GM12878 (cell line): ENCODE measurements at regions not wholly inside any gene's neighbourhood (a gene's known extent, or its start where the extent isn't known, plus 50 kb on each side); places are given as distances from the start of the nearest gene placed in this dataset.

Experiments
- ATAC-seq: fragments of 200-7000 bp; cut with Tn5 transposase; 3 replicates; pipeline ENCODE4 v1.9.1; 2020; ENCODE audit warnings: mild to moderate bottlenecking, moderate library complexity
- BruUV-seq: library from RNA; stranded (reverse); fragments of 400-500 nt; replicated peaks from 2 replicates; lab custom pipeline; 2021; lab: Mats Ljungman, UMichigan
- CTCF ChIA-PET: fragments of 300-600 bp; sonication (Branson Sonifier 250); formaldehyde crosslinking; extraction: SDS; loops from one replicate; lab custom pipeline; 2021; ENCODE audit warnings: inconsistent platforms; lab: Yijun Ruan, JAX
- POLR2A ChIA-PET: fragments of 350-600 bp; formaldehyde crosslinking; extraction: SDS; loops from one replicate; lab custom pipeline; 2021; ENCODE audit warnings: inconsistent platforms; lab: Charles Lee
- RAD21 ChIA-PET: fragments of 300-600 bp; sonication (Branson Sonifier 250); formaldehyde crosslinking; loops from one replicate; lab custom pipeline; 2023; ENCODE audit warnings: antibody characterized with exemption; ENCODE audit not compliant: unreplicated experiment; lab: Charles Lee
- SMC1A ChIA-PET: fragments of 300-600 bp; sonication (Branson Sonifier 250); formaldehyde crosslinking; loops from one replicate; lab custom pipeline; 2023; ENCODE audit not compliant: unreplicated experiment, uncharacterized antibody; lab: Charles Lee
- DNase-seq: peaks from one replicate; pipeline ENCODE4 v3.0.0-alpha.2; 2011; ENCODE audit warnings: low read depth, low spot score
- FAIRE-seq: peaks from 3 replicates; lab custom pipeline; 2011; peaks lifted over from hg19 to GRCh38; lab: Jason Lieb, UNC
- H2AFZ ChIP-seq: 2 replicates; pipeline ENCODE4 v1.6.0; 2011; ENCODE audit warnings: low read depth, low read length, control low read depth; ENCODE audit not compliant: control insufficient read depth
- H3K27ac ChIP-seq: 2 replicates; pipeline ENCODE4 v1.5.1; 2011; ENCODE audit warnings: control low read depth; ENCODE audit not compliant: control insufficient read depth, insufficient read depth
- H3K27me3 ChIP-seq, 2 experiments: replicated peaks in 1 of 2; 2 replicates each; pipeline versions ENCODE4 v1.6.0 to v1.6.1; 2011; ENCODE audit warnings: low read length in 1 of 2; ENCODE audit not compliant: control insufficient read depth in 2 of 2, insufficient read depth in 2 of 2
- H3K36me3 ChIP-seq, 2 experiments: 2 replicates each; pipeline ENCODE4 v1.5.1; 2011; ENCODE audit warnings: low read length in 1 of 2; ENCODE audit not compliant: control insufficient read depth in 2 of 2, insufficient read depth in 2 of 2
- H3K4me1 ChIP-seq: 2 replicates; pipeline ENCODE4 v1.6.1; 2011; ENCODE audit warnings: mild to moderate bottlenecking, low read length, moderate library complexity, mixed read lengths; ENCODE audit not compliant: control insufficient read depth, insufficient read depth
- H3K4me2 ChIP-seq: 2 replicates; pipeline ENCODE4 v1.6.0; 2011; ENCODE audit warnings: control low read depth; ENCODE audit not compliant: control insufficient read depth, insufficient read depth
- H3K4me3 ChIP-seq: fragments of 200-600 bp; sonication (generic); 2 replicates; pipeline ENCODE4 v1.5.1; 2016
- H3K79me2 ChIP-seq: 2 replicates; pipeline ENCODE4 v1.6.0; 2011; ENCODE audit warnings: low read length; ENCODE audit not compliant: control insufficient read depth, insufficient read depth
- H3K9ac ChIP-seq: 2 replicates; pipeline ENCODE4 v1.8.0; 2011; ENCODE audit warnings: low read length, control low read depth, mixed read lengths; ENCODE audit not compliant: control insufficient read depth, insufficient read depth
- H3K9me3 ChIP-seq: replicated peaks from 3 replicates; pipeline ENCODE4 v1.5.1; 2011; ENCODE audit warnings: mild to moderate bottlenecking, low read length; ENCODE audit not compliant: control insufficient read depth, insufficient read depth
- H4K20me1 ChIP-seq: 2 replicates; pipeline ENCODE4 v1.6.0; 2011; ENCODE audit not compliant: control insufficient read depth, insufficient read depth
- FOXK2 ChIP-seq: fragments of 450-650 bp; IDR thresholded peaks from 2 replicates; pipeline ENCODE4 v1.6.1; 2017; ENCODE audit warnings: mild to moderate bottlenecking, moderate library complexity
- NFIC ChIP-seq: IDR thresholded peaks from 2 replicates; pipeline ENCODE4 v1.6.1; 2012; ENCODE audit warnings: low read depth, mild to moderate bottlenecking, inconsistent platforms, low read length, moderate library complexity
- NFXL1 ChIP-seq: fragments of 450-650 bp; IDR thresholded peaks from 2 replicates; pipeline ENCODE4 v1.6.1; 2017; ENCODE audit warnings: antibody characterized with exemption, mild to moderate bottlenecking, borderline replicate concordance
- PRDM15 ChIP-seq: fragments of 450-650 bp; formaldehyde crosslinking; IDR thresholded peaks from 2 replicates; pipeline ENCODE4 v1.4.0; 2020; ENCODE audit warnings: mild to moderate bottlenecking, moderate library complexity
- REST ChIP-seq: IDR thresholded peaks from 2 replicates; pipeline ENCODE4 v1.6.1; 2012; ENCODE audit warnings: mild to moderate bottlenecking, low read depth, low read length
- RUNX3 ChIP-seq: IDR thresholded peaks from 2 replicates; pipeline ENCODE4 v1.6.1; 2012; ENCODE audit warnings: low read length, inconsistent platforms
- SMC3 ChIP-seq: IDR thresholded peaks from 2 replicates; pipeline ENCODE4 v1.6.1; 2011; ENCODE audit warnings: low read length, improper control_type of control experiment, borderline replicate concordance
- SP1 ChIP-seq: IDR thresholded peaks from one replicate; pipeline ENCODE4 v1.6.1; 2011; ENCODE audit warnings: low read depth, low read length
- SREBF1 ChIP-seq: IDR thresholded peaks from 2 replicates; pipeline ENCODE4 v1.6.1; 2012; ENCODE audit warnings: mild to moderate bottlenecking, low read length
- SRF ChIP-seq, 2 experiments: IDR thresholded peaks; 2 replicates each; pipeline ENCODE4 v1.6.1; 2011; ENCODE audit warnings: low read depth in 2 of 2, low read length in 2 of 2, mild to moderate bottlenecking in 1 of 2, moderate library complexity in 1 of 2
- TBL1XR1 ChIP-seq: IDR thresholded peaks from 2 replicates; pipeline ENCODE4 v1.6.1; 2012; ENCODE audit warnings: low read depth, low read length, improper control_type of control experiment
- TCF7 ChIP-seq: IDR thresholded peaks from 2 replicates; pipeline ENCODE4 v1.6.1; 2014; ENCODE audit warnings: antibody characterized with exemption, borderline replicate concordance
- ZNF217 ChIP-seq: fragments of 450-650 bp; IDR thresholded peaks from 2 replicates; pipeline ENCODE4 v1.6.1; 2017; ENCODE audit warnings: antibody characterized with exemption, mild to moderate bottlenecking
- in situ Hi-C: fragments of 300-500 bp; cut with MboI; formaldehyde crosslinking; loops from 9 replicates; pipeline ENCODE4 v1.14.3; 2018; ENCODE audit warnings: mixed read lengths
- intact Hi-C: fragments of 100-400 bp; cut with micrococcal nuclease; formaldehyde crosslinking; loops from one replicate; pipeline ENCODE4 v1.14.2; 2022; ENCODE audit not compliant: unreplicated experiment
- TF ChIP-seq, protein P1 (sequence below): fragments of 450-650 bp; formaldehyde crosslinking; IDR thresholded peaks from 2 replicates; pipeline ENCODE4 v1.4.0; 2022; ENCODE audit warnings: mild to moderate bottlenecking, moderate library complexity

- BruUV-seq, result no TSS peak
- SMC1A ChIA-PET, result interaction anchor here (0.9 to 1.4 kb wide), 5 partner anchors 9 to 103 kb away, joined by 3 to 9 read pairs (median 4); no protein-coding TSS in a partner anchor
- Histone ChIP-seq H3K9ac (no peak overlapping the region), H4K20me1 (no peaks in the 10 kb centered on the region), H3K9me3 (no peaks in the 10 kb centered on the region), H3K36me3 (no peaks in the 10 kb centered on the region), H3K79me2 (no peaks in the 10 kb centered on the region), H3K27ac (no peak overlapping the region), H2AFZ (no peak overlapping the region), H3K4me2 (no peak overlapping the region), H3K4me3 (no peak overlapping the region), H3K27me3 (no peaks in the 10 kb centered on the region), H3K4me1 (no peaks in the 10 kb centered on the region)
- in situ Hi-C loops (no loop called here), intact Hi-C loops (no loop called here)
- FAIRE-seq, result no peak
- no peak for ATAC-seq
- POLR2A ChIA-PET, result interaction anchor here (0.6 kb wide), 1 partner anchor 1810 kb away, joined by 4 read pairs; no protein-coding TSS in a partner anchor
- TF ChIP-seq ZNF217 (no peak), NFXL1 (no peak), SRF (IDR thresholded peaks at IDR 0.05; ENCODE audit: low read depth in 2 of 2, low read length in 2 of 2) (no peak), NFIC (no peak), REST (no peak), TBL1XR1 (no peak), SP1 (no peak), PRDM15 (CRISPR knock-in tag) (no peak), SMC3 (no peak), TCF7 (no peak), FOXK2 (no peak), RUNX3 (no peak), SREBF1 (no peak)
- TF ChIP-seq, protein P1, sequence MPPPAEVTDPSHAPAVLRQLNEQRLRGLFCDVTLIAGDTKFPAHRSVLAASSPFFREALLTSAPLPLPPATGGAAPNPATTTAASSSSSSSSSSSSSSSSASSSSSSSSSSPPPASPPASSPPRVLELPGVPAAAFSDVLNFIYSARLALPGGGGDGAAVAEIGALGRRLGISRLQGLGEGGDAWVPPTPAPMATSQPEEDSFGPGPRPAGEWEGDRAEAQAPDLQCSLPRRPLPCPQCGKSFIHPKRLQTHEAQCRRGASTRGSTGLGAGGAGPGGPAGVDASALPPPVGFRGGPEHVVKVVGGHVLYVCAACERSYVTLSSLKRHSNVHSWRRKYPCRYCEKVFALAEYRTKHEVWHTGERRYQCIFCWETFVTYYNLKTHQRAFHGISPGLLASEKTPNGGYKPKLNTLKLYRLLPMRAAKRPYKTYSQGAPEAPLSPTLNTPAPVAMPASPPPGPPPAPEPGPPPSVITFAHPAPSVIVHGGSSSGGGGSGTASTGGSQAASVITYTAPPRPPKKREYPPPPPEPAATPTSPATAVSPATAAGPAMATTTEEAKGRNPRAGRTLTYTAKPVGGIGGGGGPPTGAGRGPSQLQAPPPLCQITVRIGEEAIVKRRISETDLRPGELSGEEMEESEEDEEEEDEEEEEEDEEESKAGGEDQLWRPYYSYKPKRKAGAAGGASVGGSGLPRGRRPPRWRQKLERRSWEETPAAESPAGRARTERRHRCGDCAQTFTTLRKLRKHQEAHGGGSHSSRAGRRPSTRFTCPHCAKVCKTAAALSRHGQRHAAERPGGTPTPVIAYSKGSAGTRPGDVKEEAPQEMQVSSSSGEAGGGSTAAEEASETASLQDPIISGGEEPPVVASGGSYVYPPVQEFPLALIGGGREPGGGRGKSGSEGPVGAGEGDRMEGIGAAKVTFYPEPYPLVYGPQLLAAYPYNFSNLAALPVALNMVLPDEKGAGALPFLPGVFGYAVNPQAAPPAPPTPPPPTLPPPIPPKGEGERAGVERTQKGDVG (CRISPR knock-in tag), result no peak
- RAD21 ChIA-PET, result interaction anchor here (1.0 to 1.4 kb wide), 3 partner anchors 15 to 19 kb away, joined by 3 to 4 read pairs (median 3); no protein-coding TSS in a partner anchor
- no peak for DNase-seq
- CTCF ChIA-PET, result no interaction called here
Measured at GRCh38 chr2:146837857-146838256, 1007.0 kb upstream of the ACVR2A start.
